ENCODE measurements at regions not wholly inside any gene's neighbourhood (a gene's known extent, or its start where the extent isn't known, plus 50 kb on each side); places are given as distances from the start of the nearest gene placed in this dataset.

DNA sequence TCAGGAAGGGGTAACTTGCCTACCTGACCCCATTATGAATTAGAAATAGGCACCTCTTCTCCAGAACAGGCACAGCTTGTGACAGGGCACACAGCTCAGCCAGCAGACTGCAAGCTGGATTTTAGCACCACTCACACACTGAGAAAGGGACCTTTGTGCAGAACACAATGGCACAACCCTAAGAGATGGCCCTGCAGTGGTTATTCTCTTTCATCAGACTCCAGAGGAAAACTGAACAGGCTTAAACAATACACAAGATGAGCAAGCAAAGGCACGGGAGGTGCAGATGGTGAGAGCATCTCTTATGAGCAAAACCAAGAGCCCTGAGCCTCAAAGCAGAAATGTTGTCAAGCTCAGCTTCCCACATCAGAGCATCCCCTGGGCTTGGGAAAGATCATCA lies 93.8 kb upstream of the LRRC55 start:
- DNase-seq (ENCODE audit: low spot score): no peak
- TF ChIP-seq, protein P1, sequence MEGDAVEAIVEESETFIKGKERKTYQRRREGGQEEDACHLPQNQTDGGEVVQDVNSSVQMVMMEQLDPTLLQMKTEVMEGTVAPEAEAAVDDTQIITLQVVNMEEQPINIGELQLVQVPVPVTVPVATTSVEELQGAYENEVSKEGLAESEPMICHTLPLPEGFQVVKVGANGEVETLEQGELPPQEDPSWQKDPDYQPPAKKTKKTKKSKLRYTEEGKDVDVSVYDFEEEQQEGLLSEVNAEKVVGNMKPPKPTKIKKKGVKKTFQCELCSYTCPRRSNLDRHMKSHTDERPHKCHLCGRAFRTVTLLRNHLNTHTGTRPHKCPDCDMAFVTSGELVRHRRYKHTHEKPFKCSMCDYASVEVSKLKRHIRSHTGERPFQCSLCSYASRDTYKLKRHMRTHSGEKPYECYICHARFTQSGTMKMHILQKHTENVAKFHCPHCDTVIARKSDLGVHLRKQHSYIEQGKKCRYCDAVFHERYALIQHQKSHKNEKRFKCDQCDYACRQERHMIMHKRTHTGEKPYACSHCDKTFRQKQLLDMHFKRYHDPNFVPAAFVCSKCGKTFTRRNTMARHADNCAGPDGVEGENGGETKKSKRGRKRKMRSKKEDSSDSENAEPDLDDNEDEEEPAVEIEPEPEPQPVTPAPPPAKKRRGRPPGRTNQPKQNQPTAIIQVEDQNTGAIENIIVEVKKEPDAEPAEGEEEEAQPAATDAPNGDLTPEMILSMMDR (IDR thresholded peaks at IDR 0.05; ENCODE audit: extremely low read depth, missing control alignments): no peak

DNA sequence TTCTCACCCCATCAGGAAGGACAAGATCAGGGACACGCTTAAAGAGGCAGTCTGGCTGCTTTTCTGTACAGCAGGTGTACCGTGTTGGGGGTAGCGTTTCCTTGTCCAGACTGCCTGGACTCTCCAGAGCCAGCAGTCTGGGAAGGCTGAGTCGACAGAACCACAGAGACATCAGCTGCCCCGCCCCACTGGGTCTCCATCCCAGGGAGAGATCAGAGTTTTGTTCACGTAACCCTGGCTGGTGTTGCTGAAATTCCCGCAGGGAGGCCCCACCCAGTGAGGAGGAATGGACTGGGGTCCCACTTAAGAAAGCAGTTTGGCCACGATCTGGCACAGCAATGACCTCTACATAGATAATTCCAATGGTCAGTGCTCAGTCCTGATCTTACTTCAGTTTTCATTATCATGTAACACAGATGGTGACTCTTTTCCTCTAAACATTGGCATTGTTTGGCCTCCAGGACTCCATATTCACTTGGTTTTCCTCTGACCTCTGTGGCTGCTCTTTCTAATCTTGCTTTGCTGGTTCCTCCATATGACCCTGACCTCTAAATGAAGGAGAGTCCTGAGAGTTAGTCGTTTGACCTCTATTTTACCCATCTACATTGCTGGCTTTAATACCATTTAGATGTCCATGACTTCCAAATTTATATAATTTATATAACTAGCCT lies 89.6 kb upstream of the LRRC55 start:
- TF ChIP-seq, protein P1 (IDR thresholded peaks at IDR 0.05; ENCODE audit: extremely low read depth, missing control alignments): no peak
- DNase-seq (ENCODE audit: low spot score): no peak

DNA sequence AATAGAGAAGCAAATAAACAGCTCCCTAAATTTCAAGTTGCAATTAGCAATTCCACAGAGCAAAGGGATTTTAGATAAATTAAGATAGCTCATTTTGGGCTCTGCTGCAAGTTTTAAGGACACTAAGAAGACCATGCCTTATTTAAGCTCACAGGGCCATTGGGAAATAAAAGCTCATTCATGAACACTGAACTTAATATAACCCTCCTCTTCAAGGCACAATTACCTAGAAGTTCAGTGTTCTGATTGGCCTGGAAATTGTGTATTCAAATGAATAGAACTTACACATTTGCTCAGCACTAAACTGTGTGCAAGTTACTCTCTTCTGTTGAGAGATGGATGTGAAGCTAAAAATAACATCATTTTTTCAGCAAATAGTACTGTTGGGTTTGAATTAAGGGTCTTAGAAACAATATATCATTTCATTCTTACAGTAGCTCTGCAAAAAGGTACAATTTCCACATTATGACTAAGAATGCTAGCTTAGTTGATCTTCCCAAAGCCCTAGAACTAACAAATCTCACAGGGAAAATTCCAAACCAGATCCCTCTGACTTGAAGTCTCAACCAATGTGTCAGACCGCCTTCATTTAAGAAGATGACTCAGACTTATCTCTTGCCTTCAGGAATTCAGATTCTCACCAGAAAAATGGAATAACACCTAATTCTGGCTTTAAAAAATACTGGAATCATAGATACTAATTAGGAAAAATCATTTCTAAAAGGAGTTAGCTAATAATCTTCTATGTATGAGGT lies 87.4 kb upstream of the LRRC55 start:
- no peak for DNase-seq (ENCODE audit: low spot score)
- TF ChIP-seq, protein P1 (IDR thresholded peaks at IDR 0.05; ENCODE audit: extremely low read depth, missing control alignments): no peak

GRCh38 chr11:57095417-57095816 lies 86.3 kb upstream of the LRRC55 start:
- TF ChIP-seq, protein P1 (IDR thresholded peaks at IDR 0.05; ENCODE audit: extremely low read depth, missing control alignments): no peak
- DNase-seq (ENCODE audit: low spot score): no peak

- DNase-seq (ENCODE audit: low spot score): no peak
- TF ChIP-seq, protein P1 (IDR thresholded peaks at IDR 0.05; ENCODE audit: extremely low read depth, missing control alignments): no peak
These were observed 85.9 kb upstream of the LRRC55 start for GRCh38 chr11:57095896-57096295.

DNA sequence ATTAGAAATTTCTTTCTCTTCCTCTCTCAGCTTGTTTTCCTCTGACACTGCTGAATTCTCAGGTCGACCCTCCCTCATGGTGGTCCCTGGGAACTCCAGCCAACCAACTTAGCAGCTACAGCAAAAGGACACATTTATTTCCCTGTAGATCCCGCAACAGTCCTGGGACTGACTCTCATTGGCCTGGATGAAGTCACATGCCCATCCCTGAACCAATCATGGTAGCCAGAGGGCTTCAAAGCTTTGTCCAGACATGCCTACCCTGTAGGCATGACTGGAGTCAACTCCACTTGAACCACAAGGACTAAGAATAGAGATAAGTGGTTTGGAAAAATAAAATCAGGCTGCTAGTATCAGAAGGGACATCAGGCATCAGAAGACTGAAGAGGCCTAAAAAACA lies 84.6 kb upstream of the LRRC55 start:
- no peak for DNase-seq (ENCODE audit: low spot score)
- TF ChIP-seq, protein P1 (IDR thresholded peaks at IDR 0.05; ENCODE audit: extremely low read depth, missing control alignments): no peak

- TF ChIP-seq, protein P1 (IDR thresholded peaks at IDR 0.05; ENCODE audit: extremely low read depth, missing control alignments): no peak
- DNase-seq (ENCODE audit: low spot score): no peak
These were observed 83.6 kb upstream of the LRRC55 start for GRCh38 chr11:57098191-57098590.

All from GM20000 (cell line).